ENCODE measurements at regions not wholly inside any gene's neighbourhood (a gene's known extent, or its start where the extent isn't known, plus 50 kb on each side); places are given as distances from the start of the nearest gene placed in this dataset.

GRCh38 chr6:27688014-27688586 is 215.2 kb upstream of the ZNF184 start (continued):
- TF ChIP-seq HNF1A (IDR thresholded peaks at IDR 0.05; ENCODE audit: low read depth) (peak; percentile 22; the same call in 1 of the 2 replicates), HNF1A (CRISPR knock-in tag; IDR thresholded peaks at IDR 0.05; ENCODE audit: borderline replicate concordance) (peak; percentile 51; the same call in 1 of the 2 replicates), ZNF720 (CRISPR knock-in tag; IDR thresholded peaks at IDR 0.05) (no peak), KLF15 (CRISPR knock-in tag; IDR thresholded peaks at IDR 0.05; ENCODE audit: borderline replicate concordance) (0 out of 2 replicates have a peak, but pooled peaks have one; percentile 49), MAZ (IDR thresholded peaks at IDR 0.05; ENCODE audit: borderline replicate concordance, low read depth, low read length) (no peak), MAZ (CRISPR knock-in tag; IDR thresholded peaks at IDR 0.05; ENCODE audit: low read depth) (peak; percentile 61; the same call in 1 of the 2 replicates), ZNF766 (CRISPR knock-in tag; IDR thresholded peaks at IDR 0.05; ENCODE audit: borderline replicate concordance) (peak; percentile 90; the same call in 1 of the 2 replicates), ARID2 (CRISPR knock-in tag; IDR thresholded peaks at IDR 0.05; ENCODE audit: borderline replicate concordance) (no peak), ERF (CRISPR knock-in tag; IDR thresholded peaks at IDR 0.05) (peak; percentile 94), CCDC6 (CRISPR knock-in tag; IDR thresholded peaks at IDR 0.05) (peak; percentile 80), THAP9 (CRISPR knock-in tag; IDR thresholded peaks at IDR 0.05; ENCODE audit: borderline replicate concordance) (no peak), ZNF768 (CRISPR knock-in tag; IDR thresholded peaks at IDR 0.05) (no peak; the same call in 1 of the 2 replicates), NFE2L2 (IDR thresholded peaks at IDR 0.05; ENCODE audit: low read length) (no peak), TRIM22 (IDR thresholded peaks at IDR 0.05) (no peak), RNF2 (conservative IDR thresholded peaks at IDR 0.05; ENCODE audit: low read depth) (peak; percentile 47), NR1H2 (CRISPR knock-in tag; IDR thresholded peaks at IDR 0.05; ENCODE audit: borderline replicate concordance, low read depth) (no peak), MYPOP (CRISPR knock-in tag; IDR thresholded peaks at IDR 0.05) (peak; percentile 83; the same call in 1 of the 2 replicates), ZNF839 (CRISPR knock-in tag; IDR thresholded peaks at IDR 0.05; ENCODE audit: borderline replicate concordance) (no peak), HNRNPH1 (optimal IDR thresholded peaks at IDR 0.05; ENCODE audit: low read depth, low read length) (no peak), REXO4 (CRISPR knock-in tag; IDR thresholded peaks at IDR 0.05; ENCODE audit: borderline replicate concordance) (no peak), PAWR (CRISPR knock-in tag; IDR thresholded peaks at IDR 0.05; ENCODE audit: borderline replicate concordance) (no peak)

All from HepG2 (cell line).